ENCODE measurements at regions not wholly inside any gene's neighbourhood (a gene's known extent, or its start where the extent isn't known, plus 50 kb on each side); places are given as distances from the start of the nearest gene placed in this dataset.

DNA sequence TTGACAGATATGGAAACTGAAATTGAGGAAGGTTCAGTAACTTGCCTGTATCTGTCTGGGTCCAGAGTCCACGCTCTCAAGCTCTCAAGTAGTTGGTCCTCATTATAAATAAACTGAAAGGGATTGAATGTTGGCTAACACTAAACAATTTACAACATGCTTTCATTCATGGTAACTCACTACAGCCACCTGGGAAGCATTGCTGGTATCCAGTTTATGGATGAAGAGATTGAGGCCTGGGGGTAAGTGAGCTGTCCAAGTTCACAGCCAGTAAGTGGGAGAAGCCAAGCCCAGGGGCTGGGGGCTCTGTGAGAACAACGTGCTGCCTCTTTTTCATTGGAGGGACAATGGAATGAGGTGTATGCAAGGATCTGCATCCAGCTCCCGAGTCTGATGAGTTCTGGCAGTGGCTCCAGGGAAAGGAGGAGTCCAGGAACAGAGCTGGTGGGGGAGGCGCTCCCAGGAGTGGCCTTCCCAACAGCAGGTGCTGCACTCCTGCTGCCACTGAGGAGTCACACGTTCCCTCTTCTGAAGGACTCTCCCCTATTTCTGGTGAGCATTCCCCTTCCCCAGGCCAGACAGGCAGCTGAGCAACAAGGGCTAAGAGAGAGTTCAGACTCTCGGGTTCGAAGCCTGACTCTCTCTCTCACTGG, 175.8 kb downstream of the CSNK2A3 start:
- no peaks in the 10 kb centered on the region for H3K79me2 ChIP-seq (ENCODE audit: control insufficient read depth, insufficient read depth, low read length)
- dilution Hi-C loops (cut with MboI; ENCODE audit: extremely low pct_ligation_motif_present, low sequenced_read_pairs) = no loop called here
- TF ChIP-seq FOS (IDR thresholded peaks at IDR 0.05; ENCODE audit: borderline replicate concordance, insufficient read depth, low read length) (no peak), GATA2 (IDR thresholded peaks at IDR 0.05; ENCODE audit: insufficient read depth, insufficient read length, low read depth, low read length) (no peak), JUN (IDR thresholded peaks at IDR 0.05; ENCODE audit: borderline replicate concordance, insufficient read depth, insufficient read length, low read depth) (no peak), POLR2AphosphoS5 (IDR thresholded peaks at IDR 0.05; ENCODE audit: insufficient read depth, low read depth, low read length) (no peak), EZH2 (IDR thresholded peaks at IDR 0.05; ENCODE audit: borderline replicate concordance, low read depth, low read length, severe bottlenecking) (no peak)
- TF ChIP-seq, protein P1, sequence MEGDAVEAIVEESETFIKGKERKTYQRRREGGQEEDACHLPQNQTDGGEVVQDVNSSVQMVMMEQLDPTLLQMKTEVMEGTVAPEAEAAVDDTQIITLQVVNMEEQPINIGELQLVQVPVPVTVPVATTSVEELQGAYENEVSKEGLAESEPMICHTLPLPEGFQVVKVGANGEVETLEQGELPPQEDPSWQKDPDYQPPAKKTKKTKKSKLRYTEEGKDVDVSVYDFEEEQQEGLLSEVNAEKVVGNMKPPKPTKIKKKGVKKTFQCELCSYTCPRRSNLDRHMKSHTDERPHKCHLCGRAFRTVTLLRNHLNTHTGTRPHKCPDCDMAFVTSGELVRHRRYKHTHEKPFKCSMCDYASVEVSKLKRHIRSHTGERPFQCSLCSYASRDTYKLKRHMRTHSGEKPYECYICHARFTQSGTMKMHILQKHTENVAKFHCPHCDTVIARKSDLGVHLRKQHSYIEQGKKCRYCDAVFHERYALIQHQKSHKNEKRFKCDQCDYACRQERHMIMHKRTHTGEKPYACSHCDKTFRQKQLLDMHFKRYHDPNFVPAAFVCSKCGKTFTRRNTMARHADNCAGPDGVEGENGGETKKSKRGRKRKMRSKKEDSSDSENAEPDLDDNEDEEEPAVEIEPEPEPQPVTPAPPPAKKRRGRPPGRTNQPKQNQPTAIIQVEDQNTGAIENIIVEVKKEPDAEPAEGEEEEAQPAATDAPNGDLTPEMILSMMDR (IDR thresholded peaks at IDR 0.05; ENCODE audit: extremely low read depth in 1 of 2, insufficient read depth in 1 of 2, low read depth in 1 of 2, low read length in 2 of 2) = no peak
- TF ChIP-seq, protein P2, sequence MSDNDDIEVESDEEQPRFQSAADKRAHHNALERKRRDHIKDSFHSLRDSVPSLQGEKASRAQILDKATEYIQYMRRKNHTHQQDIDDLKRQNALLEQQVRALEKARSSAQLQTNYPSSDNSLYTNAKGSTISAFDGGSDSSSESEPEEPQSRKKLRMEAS (IDR thresholded peaks at IDR 0.05; ENCODE audit: insufficient read depth, insufficient read length) = no peak
- DNase-seq (ENCODE audit: low read depth, low spot score) = no peak
- no peak overlapping the region for H3K4me3 ChIP-seq (replicated peaks in 1 of 3; ENCODE audit: insufficient read depth in 1 of 3, low read depth in 1 of 3, low read length in 3 of 3)
- no peaks in the 10 kb centered on the region for H3K9me3 ChIP-seq (replicated peaks; ENCODE audit: control insufficient read depth, insufficient read depth, low read length)
- no peaks in the 10 kb centered on the region for H3K27me3 ChIP-seq (ENCODE audit: control insufficient read depth in 2 of 2, insufficient read depth in 2 of 2, low read length in 2 of 2)
- H3K4me2 ChIP-seq (ENCODE audit: insufficient read depth, low read length) = no peak overlapping the region
- H4K20me1 ChIP-seq (replicated peaks; ENCODE audit: control insufficient read depth, extremely low read depth, insufficient read depth, low read length) = no peaks in the 10 kb centered on the region
- no peaks in the 10 kb centered on the region for H3K36me3 ChIP-seq (ENCODE audit: control insufficient read depth in 2 of 2, extremely low read depth in 1 of 2, insufficient read depth in 2 of 2, low read length in 2 of 2)
- CTCF ChIA-PET = interaction anchor here (1.1 to 1.8 kb wide), 2 partner anchors 20 to 50 kb away, joined by 3 to 6 read pairs; no protein-coding TSS in a partner anchor
- no peak for FAIRE-seq
- no peak overlapping the region for H3K9ac ChIP-seq (replicated peaks; ENCODE audit: extremely low read depth, insufficient read depth, low read length)
- intact Hi-C loops (cut with micrococcal nuclease) = no loop called here
- BruUV-seq (replicated peaks) = no TSS peak
- POLR2A ChIA-PET = no interaction called here
- H3K9me1 ChIP-seq (replicated peaks; ENCODE audit: control insufficient read depth, extremely low read depth, insufficient read depth, low read length) = no peaks in the 10 kb centered on the region
- H3K4me1 ChIP-seq (ENCODE audit: control insufficient read depth, extremely low read depth, insufficient read depth, low read length) = no peaks in the 10 kb centered on the region
- H2AFZ ChIP-seq (ENCODE audit: low read depth, low read length) = no peak overlapping the region
- H3K27ac ChIP-seq (ENCODE audit: insufficient read depth, low read depth, low read length) = no peak overlapping the region
